Gastroesophageal sphincter (tissue), 3 donors: ENCODE measurements at regions not wholly inside any gene's neighbourhood (a gene's known extent, or its start where the extent isn't known, plus 50 kb on each side); places are given as distances from the start of the nearest gene placed in this dataset.

Experiments used
- EP300 ChIP-seq: sonication (generic); formaldehyde crosslinking; IDR thresholded peaks from one replicate; pipeline ENCODE4 v1.6.1; 2017; ENCODE audit warnings: antibody characterized with exemption, mild to moderate bottlenecking
- POLR2A ChIP-seq, 2 donors: fragments of 450-650 bp; IDR thresholded peaks; one replicate each; pipeline ENCODE4 v1.6.1; 2017; ENCODE audit warnings: antibody characterized with exemption in 2 of 2, mild to moderate bottlenecking in 2 of 2, moderate library complexity in 1 of 2
- POLR2AphosphoS5 ChIP-seq: sonication (generic); formaldehyde crosslinking; IDR thresholded peaks from one replicate; pipeline ENCODE4 v1.6.1; 2017; ENCODE audit warnings: antibody characterized with exemption
- TF ChIP-seq, protein P1 (sequence below), 4 experiments: fragments of 200-600 bp in 2 of 4; fragments of 450-650 bp in 2 of 4; sonication (generic) in 1 of 4; IDR thresholded peaks; one replicate each; pipeline ENCODE4 v1.5.1; 2017 to 2019; ENCODE audit warnings: antibody characterized with exemption in 4 of 4, mild to moderate bottlenecking in 2 of 4, moderate library complexity in 2 of 4

DNA sequence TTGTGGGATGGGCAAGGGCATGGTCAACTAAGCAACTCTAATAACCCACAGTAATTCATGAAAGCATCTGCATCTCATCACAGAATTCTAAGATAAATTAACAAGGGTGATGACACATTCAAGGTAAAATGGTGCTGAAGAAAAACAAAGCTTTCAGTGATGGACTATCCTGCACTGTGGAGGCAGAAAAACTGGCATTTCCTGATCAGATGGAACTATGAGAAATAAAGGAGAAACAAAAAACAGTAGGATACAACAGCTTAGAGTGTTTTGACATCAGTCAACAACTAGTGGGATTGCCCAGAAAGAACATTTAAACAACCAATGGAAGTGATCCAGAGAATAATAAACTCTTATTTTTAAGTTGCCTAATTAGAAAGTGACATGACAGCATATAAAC, 327.0 kb downstream of the KLF5 start:
- TF ChIP-seq POLR2A (IDR thresholded peaks at IDR 0.05) (no peak), EP300 (no peak), POLR2AphosphoS5 (no peak)
- TF ChIP-seq, protein P1, sequence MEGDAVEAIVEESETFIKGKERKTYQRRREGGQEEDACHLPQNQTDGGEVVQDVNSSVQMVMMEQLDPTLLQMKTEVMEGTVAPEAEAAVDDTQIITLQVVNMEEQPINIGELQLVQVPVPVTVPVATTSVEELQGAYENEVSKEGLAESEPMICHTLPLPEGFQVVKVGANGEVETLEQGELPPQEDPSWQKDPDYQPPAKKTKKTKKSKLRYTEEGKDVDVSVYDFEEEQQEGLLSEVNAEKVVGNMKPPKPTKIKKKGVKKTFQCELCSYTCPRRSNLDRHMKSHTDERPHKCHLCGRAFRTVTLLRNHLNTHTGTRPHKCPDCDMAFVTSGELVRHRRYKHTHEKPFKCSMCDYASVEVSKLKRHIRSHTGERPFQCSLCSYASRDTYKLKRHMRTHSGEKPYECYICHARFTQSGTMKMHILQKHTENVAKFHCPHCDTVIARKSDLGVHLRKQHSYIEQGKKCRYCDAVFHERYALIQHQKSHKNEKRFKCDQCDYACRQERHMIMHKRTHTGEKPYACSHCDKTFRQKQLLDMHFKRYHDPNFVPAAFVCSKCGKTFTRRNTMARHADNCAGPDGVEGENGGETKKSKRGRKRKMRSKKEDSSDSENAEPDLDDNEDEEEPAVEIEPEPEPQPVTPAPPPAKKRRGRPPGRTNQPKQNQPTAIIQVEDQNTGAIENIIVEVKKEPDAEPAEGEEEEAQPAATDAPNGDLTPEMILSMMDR (IDR thresholded peaks at IDR 0.05), result no peak
